LNCaP clone FGC (cell line): ENCODE measurements at regions not wholly inside any gene's neighbourhood (a gene's known extent, or its start where the extent isn't known, plus 50 kb on each side); places are given as distances from the start of the nearest gene placed in this dataset.

Source experiments
- DNase-seq: peaks from one replicate; pipeline ENCODE4 v3.0.0-alpha.2; 2011; ENCODE audit warnings: low read depth
- H3K4me3 ChIP-seq: 2 replicates; pipeline ENCODE4 v1.5.1; 2011; ENCODE audit warnings: mild to moderate bottlenecking, low read depth, low read length, control low read depth
- CTCF ChIP-seq: IDR thresholded peaks from 2 replicates; pipeline ENCODE4 v1.5.1; 2012; ENCODE audit warnings: mild to moderate bottlenecking; ENCODE audit not compliant: control insufficient read depth, insufficient read depth; ENCODE audit errors: extremely low read depth

GRCh38 chr5:74576941-74577456 lies 63.5 kb downstream of the ENC1 start:
- no peak for TF ChIP-seq CTCF
- H3K4me3 ChIP-seq, result no peak overlapping the region
- no peak for DNase-seq

GRCh38 chr5:74575741-74576538 lies 64.6 kb downstream of the ENC1 start:
- no peak overlapping the region for H3K4me3 ChIP-seq
- no peak for DNase-seq
- no peak for TF ChIP-seq CTCF

- DNase-seq, result no peak
- no peak for TF ChIP-seq CTCF
- no peak overlapping the region for H3K4me3 ChIP-seq
Measured at GRCh38 chr5:74570250-74570649, 70.3 kb downstream of the ENC1 start.

- peak; percentile 48 for DNase-seq
- no peak overlapping the region for H3K4me3 ChIP-seq
- no peak for TF ChIP-seq CTCF
Measured at GRCh38 chr5:74567411-74567995, 73.0 kb downstream of the ENC1 start.

GRCh38 chr5:74562122-74562521 lies 78.4 kb downstream of the ENC1 start:
- DNase-seq, result no peak
- H3K4me3 ChIP-seq, result no peak overlapping the region
- no peak for TF ChIP-seq CTCF

GRCh38 chr5:74560245-74560644 lies 80.3 kb downstream of the ENC1 start:
- no peak for DNase-seq
- no peak overlapping the region for H3K4me3 ChIP-seq
- no peak for TF ChIP-seq CTCF
